Nephron (organoid): ENCODE measurements at regions not wholly inside any gene's neighbourhood (a gene's known extent, or its start where the extent isn't known, plus 50 kb on each side); places are given as distances from the start of the nearest gene placed in this dataset.

ENCODE experiments used
- H3K27ac Mint-ChIP-seq, 3 experiments: 2 replicates each; pipeline ENCODE4 v1.8.0; 2020; ENCODE audit warnings: mixed read lengths in 3 of 3, mild to moderate bottlenecking in 2 of 3, moderate library complexity in 1 of 3
- H3K27me3 Mint-ChIP-seq: 2 replicates; pipeline ENCODE4 v1.8.0; 2021; ENCODE audit warnings: low read depth, mild to moderate bottlenecking, moderate library complexity, mixed read lengths
- H3K36me3 Mint-ChIP-seq: 2 replicates; pipeline ENCODE4 v1.8.0; 2020; ENCODE audit warnings: low read depth, mixed read lengths
- H3K4me1 Mint-ChIP-seq: 2 replicates; pipeline ENCODE4 v1.8.0; 2020; ENCODE audit warnings: mixed read lengths
- H3K4me3 Mint-ChIP-seq, 3 experiments: 2 replicates each; pipeline ENCODE4 v1.8.0; 2020; ENCODE audit warnings: mild to moderate bottlenecking in 3 of 3, mixed read lengths in 3 of 3, moderate library complexity in 2 of 3
- H3K9me3 Mint-ChIP-seq: 2 replicates; pipeline ENCODE4 v1.8.0; 2020; ENCODE audit warnings: mixed read lengths
- CTCF ChIP-seq, 3 experiments: fragments of 200-600 bp; sonication (generic); IDR thresholded peaks; one replicate each; pipeline ENCODE4 v1.5.0; 2021; ENCODE audit warnings: antibody characterized with exemption in 3 of 3; ENCODE audit not compliant: unreplicated experiment in 3 of 3

- Mint-ChIP-seq H3K4me3 (no peak overlapping the region), H3K27me3 (peaks cover 33% of the 10 kb centered on the region), H3K36me3 (no peaks in the 10 kb centered on the region), H3K9me3 (peaks cover 5% of the 10 kb centered on the region), H3K27ac (peak overlapping the region in 2 of 3 experiments; percentile 30 to 53), H3K4me1 (peaks cover 52% of the 10 kb centered on the region)
- no peak for TF ChIP-seq CTCF (IDR thresholded peaks at IDR 0.05; ENCODE audit: unreplicated experiment in 3 of 3)
These were observed 125.2 kb downstream of the CEBPB start for GRCh38 chr20:50315586-50316551.

GRCh38 chr20:50317116-50317515 lies 126.5 kb downstream of the CEBPB start:
- no peaks in the 10 kb centered on the region for H3K36me3 Mint-ChIP-seq
- no peak overlapping the region for H3K4me3 Mint-ChIP-seq
- no peak overlapping the region for H3K27ac Mint-ChIP-seq
- peaks cover 56% of the 10 kb centered on the region for H3K4me1 Mint-ChIP-seq
- no peak for TF ChIP-seq CTCF (IDR thresholded peaks at IDR 0.05; ENCODE audit: unreplicated experiment in 3 of 3)
- H3K27me3 Mint-ChIP-seq: peaks cover 26% of the 10 kb centered on the region
- H3K9me3 Mint-ChIP-seq: peaks cover 5% of the 10 kb centered on the region

GRCh38 chr20:50317609-50318008 lies 127.0 kb downstream of the CEBPB start:
- Mint-ChIP-seq H3K4me3 (no peak overlapping the region), H3K36me3 (no peaks in the 10 kb centered on the region), H3K9me3 (peaks cover 5% of the 10 kb centered on the region), H3K27me3 (peaks cover 26% of the 10 kb centered on the region), H3K4me1 (peaks cover 56% of the 10 kb centered on the region), H3K27ac (no peak overlapping the region)
- no peak for TF ChIP-seq CTCF (IDR thresholded peaks at IDR 0.05; ENCODE audit: unreplicated experiment in 3 of 3)

GRCh38 chr20:50318710-50319109 lies 128.1 kb downstream of the CEBPB start:
- Mint-ChIP-seq H3K27ac (no peak overlapping the region), H3K9me3 (peaks cover 5% of the 10 kb centered on the region), H3K4me1 (peaks cover 46% of the 10 kb centered on the region), H3K4me3 (no peak overlapping the region), H3K27me3 (peaks cover 19% of the 10 kb centered on the region), H3K36me3 (no peaks in the 10 kb centered on the region)
- TF ChIP-seq CTCF (IDR thresholded peaks at IDR 0.05; ENCODE audit: unreplicated experiment in 3 of 3): no peak

- H3K4me1 Mint-ChIP-seq: peaks cover 35% of the 10 kb centered on the region
- H3K27me3 Mint-ChIP-seq: peaks cover 17% of the 10 kb centered on the region
- peak overlapping the region in 1 of 3 experiments; percentile 33 for H3K4me3 Mint-ChIP-seq
These were observed 129.6 kb downstream of the CEBPB start for GRCh38 chr20:50320005-50320900.

More at GRCh38 chr20:50320005-50320900, 129.6 kb downstream of the CEBPB start:
- no peaks in the 10 kb centered on the region for H3K36me3 Mint-ChIP-seq
- no peak for TF ChIP-seq CTCF (IDR thresholded peaks at IDR 0.05; ENCODE audit: unreplicated experiment in 3 of 3)
- H3K9me3 Mint-ChIP-seq: peaks cover 1% of the 10 kb centered on the region
- peak overlapping the region in 2 of 3 experiments; percentile 57 to 70 for H3K27ac Mint-ChIP-seq
